ENCODE measurements at regions not wholly inside any gene's neighbourhood (a gene's known extent, or its start where the extent isn't known, plus 50 kb on each side); places are given as distances from the start of the nearest gene placed in this dataset.

- no peak for TF ChIP-seq ISL1 (CRISPR knock-in tag; IDR thresholded peaks at IDR 0.05)
- no peak for TF ChIP-seq ZNF8 (CRISPR knock-in tag; IDR thresholded peaks at IDR 0.05)
- TF ChIP-seq PATZ1 (CRISPR knock-in tag; IDR thresholded peaks at IDR 0.05; ENCODE audit: borderline replicate concordance): no peak
- no peak for TF ChIP-seq PPARA (CRISPR knock-in tag; IDR thresholded peaks at IDR 0.05; ENCODE audit: borderline replicate concordance)
- no peak for TF ChIP-seq TCF4 (CRISPR knock-in tag; IDR thresholded peaks at IDR 0.05; ENCODE audit: borderline replicate concordance)
These were observed 74.1 kb downstream of the PRSS23 start for GRCh38 chr11:86874304-86875056.

Data from SK-N-SH treated with all-trans-retinoic acid at 6 μM for 48 hours (cell line).